HG02763 (cell line): ENCODE measurements at regions not wholly inside any gene's neighbourhood (a gene's known extent, or its start where the extent isn't known, plus 50 kb on each side); places are given as distances from the start of the nearest gene placed in this dataset.
A peak's percentile ranks its signal among the peaks of the same experiment; 100 is the strongest.

Experiments
- ATAC-seq: cut with Tn5 transposase; IDR thresholded peaks from one replicate; pipeline ENCODE4 v1.9.1; 2021; ENCODE audit warnings: mild to moderate bottlenecking, moderate library complexity; ENCODE audit not compliant: unreplicated experiment

- ATAC-seq: no peak
Observed at GRCh38 chr11:11789735-11790369, 51.9 kb upstream of the USP47 start.

- ATAC-seq: no peak
Observed at GRCh38 chr11:11788063-11788710, 53.6 kb upstream of the USP47 start.

DNA sequence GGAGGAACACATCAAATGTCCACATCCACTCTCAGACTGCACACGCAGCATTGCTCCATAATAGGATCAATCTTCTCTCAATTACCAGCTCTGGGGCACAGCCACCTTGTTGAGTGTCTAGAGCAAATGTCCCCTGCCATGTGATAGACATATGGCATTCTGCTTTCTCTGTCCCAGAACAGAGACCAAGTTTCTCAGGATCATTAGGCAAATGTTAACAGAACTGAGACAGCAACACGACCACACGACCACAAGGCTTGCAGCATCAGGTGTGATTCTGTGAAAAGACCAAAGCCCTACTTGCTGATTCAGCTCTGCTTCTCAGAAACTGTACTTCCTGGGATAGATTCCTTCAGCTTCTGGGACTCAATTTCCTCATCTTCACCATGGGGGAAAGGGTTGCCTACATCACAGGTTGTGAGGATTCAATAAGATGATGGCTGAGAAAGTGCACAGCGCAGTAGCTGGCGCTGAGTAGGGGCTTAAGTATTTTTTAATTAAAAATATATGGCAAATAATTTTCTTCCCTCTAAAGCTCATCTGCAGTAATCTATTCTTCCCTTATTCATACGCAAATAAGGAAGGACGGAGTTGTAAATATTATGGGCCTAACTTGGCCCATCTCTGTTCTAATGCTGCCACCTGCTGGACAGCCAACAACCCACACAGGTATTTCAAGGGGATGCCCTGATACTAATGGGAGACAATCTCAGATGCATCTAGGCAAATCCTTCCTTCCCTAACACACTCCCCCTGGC lies 54.3 kb upstream of the USP47 start:
- ATAC-seq: peak; percentile 65

- no peak for ATAC-seq
Observed at GRCh38 chr11:11786771-11787170, 55.0 kb upstream of the USP47 start.

GRCh38 chr11:11786234-11786633 lies 55.5 kb upstream of the USP47 start:
- ATAC-seq: no peak

DNA sequence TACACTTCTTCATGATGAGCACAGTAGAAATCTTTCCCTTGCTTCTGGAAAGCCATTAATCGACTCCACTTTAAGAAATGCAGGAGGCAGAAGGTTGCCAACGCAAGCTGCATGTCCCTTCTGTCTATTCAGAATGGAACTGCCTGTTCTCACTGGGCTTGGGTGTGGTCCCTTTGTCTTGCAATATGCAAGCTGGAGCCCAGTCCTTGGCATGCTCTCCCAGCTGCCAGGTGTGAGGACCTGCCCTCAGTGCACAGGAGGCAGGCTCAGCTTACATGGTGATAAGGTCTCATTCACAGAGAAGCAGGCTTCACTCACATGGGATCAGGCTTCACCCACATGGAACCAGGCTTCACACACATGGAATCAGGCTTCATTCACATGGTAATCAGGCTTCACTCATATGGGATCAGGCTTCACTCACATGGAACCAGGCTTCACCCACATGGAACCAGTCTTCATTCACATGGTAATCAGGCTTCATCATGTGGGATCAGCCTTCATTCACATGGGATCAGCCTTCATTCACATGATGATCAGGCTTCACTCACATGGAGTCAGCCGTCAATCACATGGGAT lies 59.2 kb upstream of the USP47 start:
- no peak for ATAC-seq

DNA sequence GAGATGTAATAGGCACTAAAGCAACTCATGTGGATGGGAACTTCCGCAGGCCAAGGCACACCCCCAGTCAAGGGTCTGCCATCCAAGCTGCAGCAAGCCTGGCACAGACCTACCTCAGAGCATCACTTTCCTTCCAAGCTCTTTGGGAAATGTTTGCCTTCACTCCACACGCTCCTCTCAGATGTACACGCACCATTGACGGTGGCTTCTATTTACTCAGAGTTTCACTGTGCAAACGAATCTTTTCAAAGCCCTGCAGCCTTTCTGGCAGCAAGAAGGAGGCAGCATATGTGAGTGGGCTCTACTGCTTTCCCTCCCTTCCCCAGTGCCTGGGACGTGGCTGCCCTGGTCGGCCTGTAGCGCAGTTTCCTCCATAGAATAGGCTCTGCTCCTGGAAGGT lies 60.9 kb upstream of the USP47 start:
- no peak for ATAC-seq

- no peak for ATAC-seq
Observed at GRCh38 chr11:11779975-11780374, 61.8 kb upstream of the USP47 start.

- no peak for ATAC-seq
Observed at GRCh38 chr11:11777897-11778296, 63.9 kb upstream of the USP47 start.

DNA sequence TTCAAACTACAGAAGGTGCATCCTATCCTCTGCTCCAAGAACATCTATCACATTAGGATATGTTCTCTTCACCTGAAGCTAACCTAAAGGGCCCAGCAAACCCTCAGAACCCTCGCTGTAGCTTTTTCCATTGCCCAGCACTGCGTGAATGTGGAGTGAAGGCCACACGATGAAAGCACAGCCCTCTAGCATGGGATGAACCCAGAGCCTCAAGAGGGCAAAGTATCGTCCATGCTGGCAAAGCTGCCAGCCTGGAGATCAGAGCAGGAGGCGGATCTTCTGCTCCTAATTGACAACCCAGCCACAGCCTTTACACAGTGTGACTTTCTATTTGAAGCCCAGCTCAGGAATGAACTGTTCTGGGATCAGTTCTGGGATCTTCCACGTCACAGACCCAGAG lies 65.1 kb upstream of the USP47 start:
- no peak for ATAC-seq

DNA sequence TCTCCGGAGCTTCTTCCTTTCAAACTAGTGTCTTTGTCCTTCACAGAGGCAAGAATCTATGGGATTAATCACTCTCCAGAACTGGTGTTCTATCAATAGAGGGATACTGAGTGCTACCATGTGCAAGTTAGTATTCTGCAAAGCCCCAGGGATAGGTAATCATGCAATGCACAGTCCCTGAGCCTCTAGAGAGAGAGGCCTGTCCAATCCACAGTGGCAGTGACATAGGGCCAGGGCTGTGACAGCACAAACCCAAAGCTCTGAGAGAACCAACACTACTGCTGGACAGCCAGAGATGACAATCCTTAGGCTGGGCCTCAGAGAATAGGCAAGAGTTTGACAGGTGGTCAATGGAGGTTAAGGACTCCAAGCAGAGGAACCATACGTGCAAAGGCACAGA lies 66.8 kb upstream of the USP47 start:
- no peak for ATAC-seq

GRCh38 chr11:11772865-11773515 lies 68.8 kb upstream of the USP47 start:
- ATAC-seq: no peak

- ATAC-seq: no peak
Observed at GRCh38 chr11:11770921-11771486, 70.8 kb upstream of the USP47 start.

DNA sequence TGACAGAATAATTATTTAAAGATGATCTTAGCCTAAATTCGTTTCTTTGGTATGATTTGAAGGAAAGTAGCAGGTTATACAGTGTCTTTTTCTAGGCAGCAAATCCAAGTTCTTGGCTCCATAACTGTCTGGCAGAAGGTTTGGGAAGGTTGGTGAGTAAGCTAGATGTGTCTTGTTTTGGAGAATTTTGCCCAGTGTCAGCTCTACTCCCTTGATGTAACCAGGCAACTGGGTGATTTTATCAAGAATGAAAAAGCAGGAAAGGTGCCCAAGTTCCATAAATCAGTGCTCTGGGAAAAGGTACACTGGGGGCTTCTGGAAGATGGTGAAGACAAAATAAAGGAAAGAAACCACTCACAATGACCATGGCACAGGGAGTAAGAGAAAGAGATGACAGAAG lies 71.5 kb upstream of the USP47 start:
- no peak for ATAC-seq

GRCh38 chr11:11769782-11770181 lies 72.0 kb upstream of the USP47 start:
- ATAC-seq: no peak

DNA sequence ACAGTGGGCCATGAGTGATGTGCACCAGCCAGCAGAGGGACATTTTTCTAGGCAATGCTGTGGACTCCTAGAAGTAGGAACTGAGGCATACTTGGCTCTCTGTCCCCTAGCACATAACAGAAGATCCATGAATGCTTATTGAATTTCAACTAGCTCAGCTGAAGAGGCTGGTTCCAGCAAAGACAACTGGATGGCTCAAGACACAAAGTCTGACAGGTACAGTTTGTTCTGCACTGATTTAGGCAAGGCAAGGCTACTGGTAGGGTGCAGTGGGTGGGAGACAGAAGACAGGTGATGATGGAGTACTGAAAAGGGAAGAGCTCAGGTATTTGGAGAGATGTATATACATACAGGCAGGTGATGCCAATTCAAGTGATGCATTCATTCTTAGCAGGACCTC lies 72.4 kb upstream of the USP47 start:
- no peak for ATAC-seq

- ATAC-seq: no peak
Observed at GRCh38 chr11:11764423-11764803, 77.4 kb upstream of the USP47 start.

DNA sequence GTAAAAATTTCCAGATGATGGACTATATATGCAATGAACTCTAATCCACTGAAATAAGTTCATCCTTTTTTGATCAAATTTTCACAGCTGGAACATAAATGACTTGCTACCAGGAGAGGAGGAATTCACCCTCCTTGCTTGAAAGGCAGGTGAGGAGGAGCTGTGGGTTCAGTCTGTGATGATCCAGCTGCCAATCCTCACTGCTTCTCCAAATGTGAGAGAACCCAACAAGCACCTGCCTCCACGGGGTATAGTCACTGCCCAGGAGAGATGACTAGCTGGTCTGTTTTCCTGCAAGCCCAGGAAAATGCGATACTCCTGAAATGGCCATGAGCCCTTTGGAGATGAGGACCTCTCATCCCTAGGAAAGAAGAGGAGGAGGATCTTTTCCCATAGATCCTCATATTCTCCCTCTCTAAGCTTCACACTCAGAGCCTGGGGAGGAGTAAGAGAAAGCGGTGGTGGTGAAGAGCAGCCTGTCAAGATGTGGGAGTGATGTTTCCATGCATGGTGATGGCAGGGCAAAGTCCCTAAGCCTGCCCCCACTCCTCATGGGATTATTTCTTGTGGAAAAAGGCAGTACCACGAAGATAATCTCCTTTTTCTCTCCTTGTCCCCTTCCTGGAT lies 77.9 kb upstream of the USP47 start:
- ATAC-seq: no peak

- ATAC-seq: no peak
Observed at GRCh38 chr11:11760838-11761237, 80.9 kb upstream of the USP47 start.

DNA sequence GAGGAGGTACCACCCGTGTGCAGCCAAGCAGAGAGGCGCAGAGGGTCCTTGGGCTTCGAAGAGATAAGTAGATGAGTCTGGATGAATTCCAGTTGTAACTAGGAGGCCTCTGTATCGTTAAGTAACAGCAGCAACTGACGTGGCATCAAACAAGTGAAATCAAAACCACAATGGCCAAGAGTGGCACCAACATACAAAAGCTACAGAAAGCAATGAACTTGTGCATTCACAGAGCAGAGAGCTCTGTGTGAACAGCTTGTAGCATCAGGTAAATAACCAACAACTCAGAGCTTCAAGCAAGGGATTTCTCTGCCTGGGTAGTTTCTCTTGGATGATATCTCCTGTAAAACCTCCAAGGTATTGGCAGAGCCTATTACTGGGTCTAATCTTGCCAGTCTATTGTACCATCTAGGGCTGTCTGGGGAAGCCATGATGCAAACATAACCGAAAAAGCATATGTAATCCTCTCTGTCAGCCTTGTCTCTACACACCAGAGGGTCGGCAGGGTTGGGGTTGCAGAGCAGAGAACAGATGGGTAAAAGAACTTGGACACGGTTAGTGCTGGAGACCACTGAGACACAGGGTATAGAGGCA lies 83.1 kb upstream of the USP47 start:
- no peak for ATAC-seq
